ENCODE measurements at regions not wholly inside any gene's neighbourhood (a gene's known extent, or its start where the extent isn't known, plus 50 kb on each side); places are given as distances from the start of the nearest gene placed in this dataset.
"Not testable (repeated sequence)": the region's sequence is repeated elsewhere in the genome, so short reads cannot be mapped to it uniquely, and the experiment has no call there.

DNA sequence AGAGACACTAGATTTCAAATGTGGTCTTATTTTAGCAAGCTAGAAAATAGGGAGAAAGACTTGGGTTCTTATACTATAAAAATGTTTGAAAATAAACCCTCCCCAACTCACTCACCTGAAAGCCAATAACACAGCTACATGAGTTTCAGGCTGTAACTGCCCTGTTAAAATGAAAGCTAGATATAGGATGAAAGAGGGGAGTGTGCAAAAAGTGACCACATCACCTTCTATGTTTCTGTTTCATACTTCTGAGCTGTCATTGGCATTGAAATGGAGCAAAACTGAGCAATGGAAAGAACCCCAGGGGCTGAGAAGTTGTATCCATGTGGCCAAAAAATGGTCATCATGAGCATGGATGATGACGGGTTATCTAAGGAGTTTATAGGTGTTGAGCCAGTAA is 148.1 kb upstream of the TENT5A start:
- DNase-seq: no peak

DNA sequence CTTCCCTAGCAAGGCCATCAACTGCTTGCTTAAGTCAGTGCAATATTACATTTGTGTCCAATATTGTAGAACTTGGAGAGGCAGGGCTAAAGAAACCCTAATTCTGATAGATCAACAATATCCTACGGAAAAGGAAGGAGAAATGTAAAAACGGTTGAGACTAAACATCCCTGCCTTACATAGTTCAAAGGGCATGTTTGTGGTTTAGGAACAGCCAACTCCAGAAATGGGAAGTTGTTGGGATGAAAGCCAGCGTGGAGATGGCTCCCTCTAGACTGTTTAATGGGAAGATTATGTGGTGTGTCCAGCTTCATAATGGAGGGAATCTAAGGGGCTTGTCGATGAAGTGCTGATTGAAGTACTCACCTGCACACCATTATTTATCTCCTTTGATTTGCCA is 145.3 kb upstream of the TENT5A start:
- DNase-seq: no peak

DNA sequence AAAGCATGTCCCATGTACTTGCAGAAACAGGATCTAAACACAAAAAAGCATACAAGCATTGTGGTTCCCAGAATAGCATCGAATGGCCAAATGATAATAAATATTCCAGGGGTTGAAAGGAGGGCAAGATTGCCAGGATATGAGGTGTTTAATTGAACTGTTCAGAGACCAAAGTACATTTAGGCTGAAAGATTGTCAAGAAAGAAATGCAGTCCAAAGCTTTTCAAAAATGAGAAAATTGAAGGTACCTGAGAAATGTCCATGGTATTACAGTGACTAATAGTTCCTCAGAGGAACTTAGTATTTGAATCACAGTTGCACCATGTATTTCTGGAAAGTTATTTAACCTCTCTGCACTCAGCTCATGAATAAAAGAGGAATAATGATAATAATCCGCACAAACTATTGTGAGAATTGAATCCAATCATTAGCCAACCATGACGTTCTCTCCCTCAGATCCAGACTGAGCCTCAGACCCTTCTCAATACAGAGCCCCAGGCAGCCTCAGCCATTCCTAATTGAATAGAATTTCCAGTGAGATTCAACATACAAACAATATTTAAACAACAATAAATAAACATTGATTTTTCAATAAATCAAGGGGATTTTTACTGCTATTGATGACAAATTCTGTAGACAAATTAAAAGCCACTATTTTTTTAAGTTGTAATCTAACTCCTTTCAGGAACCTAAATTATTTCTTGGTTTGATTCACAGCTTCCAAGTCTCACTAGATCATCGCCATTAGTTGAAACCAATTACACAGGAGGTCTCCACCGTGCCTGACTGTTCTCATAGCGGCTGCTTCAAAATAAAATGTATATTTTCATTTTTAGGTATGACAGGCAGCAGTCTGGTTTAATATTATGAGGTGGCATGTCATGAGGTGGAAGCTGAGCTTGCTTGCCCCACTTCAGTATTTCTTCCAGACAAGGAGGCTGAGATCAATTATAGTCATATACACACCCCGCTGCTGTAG is 144.3 kb upstream of the TENT5A start:
- no peak for DNase-seq

DNA sequence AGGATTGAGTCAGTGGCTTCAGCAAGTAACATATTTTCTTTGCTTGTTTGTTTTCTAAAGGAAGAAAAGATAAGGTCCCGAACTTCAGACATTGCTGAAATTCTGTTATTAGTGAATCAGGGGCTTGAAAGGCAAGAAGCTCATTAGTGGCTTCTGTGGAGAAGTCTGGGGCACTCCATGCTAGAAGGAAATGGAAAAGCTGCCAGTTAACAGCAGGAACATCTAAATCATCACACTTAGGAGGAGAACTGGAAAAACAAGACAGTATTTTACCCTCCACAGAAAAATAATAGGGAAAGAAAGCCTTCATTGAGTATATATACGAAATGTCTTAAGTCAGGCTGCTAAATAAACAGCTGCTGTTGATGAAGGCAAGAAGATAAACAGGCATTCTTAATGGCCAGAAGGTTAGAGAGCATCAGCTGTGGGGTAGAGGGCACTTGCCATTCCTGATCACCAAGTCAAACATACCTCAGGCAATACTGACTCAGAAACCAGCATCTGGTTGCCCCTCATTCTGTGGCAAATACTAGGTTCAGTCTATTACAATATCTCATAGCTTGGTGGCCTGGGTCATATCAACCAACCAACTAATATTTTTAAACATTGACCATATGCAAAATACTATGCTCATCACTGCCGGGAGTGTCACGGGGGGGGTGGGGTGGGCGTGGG is 143.2 kb upstream of the TENT5A start:
- DNase-seq: no peak

DNA sequence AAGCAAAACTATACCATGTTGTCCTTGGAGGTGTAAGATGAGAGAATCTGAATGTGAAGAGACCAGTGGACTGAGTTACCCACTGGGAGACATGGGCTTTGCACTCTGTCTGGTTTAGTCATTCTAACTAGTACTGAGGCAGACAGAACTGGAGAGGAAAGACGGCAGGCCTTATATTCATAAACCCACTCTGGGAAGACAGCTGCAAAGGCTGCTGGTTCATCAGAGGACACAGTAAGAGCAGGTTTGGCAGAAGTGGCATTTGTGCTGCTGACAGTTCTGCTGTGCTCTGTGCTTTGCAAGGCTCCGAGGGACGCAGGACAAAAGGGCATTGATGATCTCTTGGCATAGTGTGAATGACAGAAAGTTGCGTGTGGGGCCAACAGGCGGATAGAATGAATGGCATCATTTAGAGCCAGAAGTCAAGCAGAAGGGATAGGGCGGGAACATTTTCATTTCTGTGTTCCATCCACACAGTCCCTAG is 142.3 kb upstream of the TENT5A start:
- no peak for DNase-seq

DNA sequence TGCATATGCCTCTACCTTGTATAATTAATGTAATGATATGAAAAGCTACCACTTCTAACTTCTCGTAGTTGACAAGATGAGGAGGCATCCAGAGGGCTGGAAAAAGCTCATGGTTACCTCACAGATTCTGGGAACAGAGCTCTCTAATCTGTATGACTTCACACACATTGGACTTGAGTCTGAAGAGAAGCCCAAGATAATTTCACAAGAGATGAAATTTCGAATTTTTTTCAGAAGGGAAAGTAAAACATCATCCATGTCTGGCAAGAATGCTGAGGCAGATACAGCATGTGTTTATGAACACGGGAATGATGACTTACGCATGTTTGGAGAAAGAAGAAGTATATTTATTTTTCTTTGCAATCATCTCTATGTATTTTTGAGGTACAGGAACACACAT is 141.8 kb upstream of the TENT5A start:
- DNase-seq: no peak

DNA sequence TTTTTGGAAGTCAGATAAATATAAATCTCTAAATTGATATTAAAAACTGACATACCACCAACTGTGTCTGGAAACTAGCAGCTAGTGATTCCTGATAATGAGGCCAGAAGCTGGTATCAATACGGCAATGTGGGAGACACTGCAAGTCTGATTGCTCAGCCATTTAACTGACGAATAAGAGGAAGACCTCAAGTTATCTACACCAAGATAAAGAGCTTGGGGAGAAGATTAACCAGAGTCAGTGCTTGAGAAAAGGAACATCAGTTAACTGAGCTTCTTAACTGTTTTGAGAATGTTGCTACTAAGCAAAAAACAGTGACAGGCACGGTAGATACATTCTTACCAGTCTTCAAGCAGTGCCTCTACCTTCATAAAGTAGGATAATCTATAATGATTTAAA is 140.4 kb upstream of the TENT5A start:
- no peak for DNase-seq

DNA sequence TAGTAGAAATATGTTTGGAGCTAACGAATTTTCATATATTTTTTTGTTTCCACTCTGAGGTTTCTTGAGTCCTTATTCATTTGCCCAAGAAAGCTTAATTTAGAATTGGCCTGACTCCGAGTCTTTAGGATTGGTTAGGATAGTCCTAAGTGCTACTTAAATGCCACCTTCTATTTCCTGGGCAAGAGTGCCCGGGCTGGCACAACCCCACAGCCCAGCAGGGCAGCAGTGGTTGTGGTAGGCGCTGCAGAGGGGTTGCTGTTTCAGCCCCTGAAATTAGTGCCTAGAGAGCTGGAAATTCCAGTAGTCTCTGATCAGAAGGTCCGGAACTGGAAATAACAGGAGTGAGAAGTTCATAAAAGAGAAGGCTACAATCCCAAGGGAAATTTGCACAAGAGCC is 139.4 kb upstream of the TENT5A start:
- DNase-seq: no peak

DNA sequence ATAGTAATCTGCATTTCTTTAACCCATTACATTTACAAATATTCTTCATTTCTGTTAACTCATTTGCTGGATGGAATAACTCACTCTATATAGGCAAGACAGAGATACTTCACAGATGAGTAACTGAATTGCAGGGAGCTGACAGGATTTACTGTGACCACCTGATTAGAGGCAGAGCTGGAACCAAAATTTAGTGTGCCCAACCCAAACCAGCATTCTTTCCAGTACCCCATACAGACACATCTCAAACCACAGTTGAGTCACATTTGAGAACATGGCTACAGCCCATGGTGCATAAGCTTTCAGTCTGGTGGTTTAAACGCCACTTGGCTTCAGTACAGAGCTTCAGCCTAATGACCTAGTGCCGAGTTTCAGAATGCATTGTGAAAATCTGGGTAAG is 138.4 kb upstream of the TENT5A start:
- DNase-seq: no peak

DNA sequence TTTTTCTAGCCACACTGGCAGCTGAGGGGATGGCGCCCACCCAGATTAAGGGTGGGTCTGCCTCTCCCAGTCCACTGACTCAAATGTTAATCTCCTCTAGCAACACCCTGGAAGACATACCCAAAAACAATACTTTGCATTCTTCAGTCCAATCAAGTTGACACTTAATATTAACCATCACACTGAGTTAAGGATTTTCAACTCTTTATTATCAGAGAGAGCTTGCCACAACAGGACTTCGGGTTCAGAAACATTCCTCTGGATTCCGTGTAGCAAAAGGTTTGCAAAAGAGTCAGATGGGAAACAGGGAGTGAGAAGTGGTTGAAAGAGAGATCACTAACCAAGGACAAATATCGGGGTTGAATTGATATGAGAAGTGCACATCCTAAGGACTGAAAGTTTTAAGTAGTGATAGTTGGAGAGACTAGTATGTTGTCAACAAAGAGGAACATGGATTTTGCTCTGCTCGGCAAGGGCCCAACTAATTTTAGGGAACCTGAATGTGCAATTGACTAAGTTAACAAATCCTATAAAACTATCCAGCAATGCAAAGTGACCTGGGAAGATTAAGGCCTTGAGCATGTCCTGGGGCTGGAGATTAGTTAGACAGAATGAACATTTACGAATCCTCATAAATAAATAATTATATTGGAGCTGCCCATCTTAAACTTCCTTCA is 137.0 kb upstream of the TENT5A start:
- DNase-seq: no peak

DNA sequence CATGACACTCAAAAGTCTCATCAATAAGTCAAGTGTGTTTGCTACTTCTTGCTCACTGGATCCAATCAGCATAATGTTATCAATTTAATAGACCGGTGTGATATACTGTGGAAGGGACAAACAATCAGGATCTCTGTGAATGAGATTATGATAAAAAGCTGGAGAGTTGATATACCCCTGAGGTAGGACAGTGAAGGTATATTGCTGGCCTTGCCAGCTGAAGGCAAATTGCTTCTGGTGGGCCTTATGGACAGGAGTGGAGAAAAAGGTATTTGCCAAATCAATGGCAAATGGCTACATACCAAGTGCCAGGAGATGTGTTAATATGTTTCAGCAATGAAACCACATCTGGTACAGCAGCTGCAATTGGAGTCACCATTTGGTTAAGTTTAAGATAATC is 134.4 kb upstream of the TENT5A start:
- DNase-seq: not testable (repeated sequence)

DNA sequence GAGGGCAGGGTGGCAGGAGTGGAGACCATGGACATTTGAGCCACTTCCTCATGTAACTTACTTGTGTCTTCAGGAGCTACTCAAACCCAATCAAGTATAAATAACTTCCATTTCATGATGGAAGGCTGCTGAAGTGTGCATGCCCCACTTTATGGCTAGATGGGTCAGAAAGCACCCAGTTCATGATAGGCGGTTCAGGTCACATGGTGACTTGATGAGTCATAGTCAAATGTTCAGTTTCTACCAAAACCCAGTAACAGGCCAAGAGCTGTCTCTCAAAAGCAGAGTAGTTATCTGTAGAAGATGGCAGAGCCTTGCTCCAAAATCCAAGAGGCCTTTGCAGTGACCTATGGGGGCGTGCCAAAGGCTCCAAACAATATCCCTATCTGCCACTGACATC is 133.7 kb upstream of the TENT5A start:
- no peak for DNase-seq

DNA sequence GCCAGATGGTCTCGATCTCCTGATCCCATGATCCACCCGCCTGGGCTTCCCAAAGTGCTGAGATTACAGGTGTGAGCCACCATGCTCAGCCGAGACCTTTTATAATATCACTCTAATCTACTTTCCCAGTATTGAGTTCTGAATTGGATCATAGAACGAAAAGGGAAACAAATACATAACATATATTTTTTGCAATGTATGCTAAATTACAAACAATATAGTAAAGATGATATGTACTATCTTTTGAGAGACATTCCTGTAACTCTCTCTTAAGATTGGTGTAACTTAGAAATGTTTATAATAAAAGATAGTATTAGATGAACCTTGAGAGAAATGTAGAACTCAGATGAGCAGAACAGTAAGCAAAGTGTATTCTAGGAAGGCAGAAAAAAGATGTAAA is 129.2 kb upstream of the TENT5A start:
- no peak for DNase-seq

DNA sequence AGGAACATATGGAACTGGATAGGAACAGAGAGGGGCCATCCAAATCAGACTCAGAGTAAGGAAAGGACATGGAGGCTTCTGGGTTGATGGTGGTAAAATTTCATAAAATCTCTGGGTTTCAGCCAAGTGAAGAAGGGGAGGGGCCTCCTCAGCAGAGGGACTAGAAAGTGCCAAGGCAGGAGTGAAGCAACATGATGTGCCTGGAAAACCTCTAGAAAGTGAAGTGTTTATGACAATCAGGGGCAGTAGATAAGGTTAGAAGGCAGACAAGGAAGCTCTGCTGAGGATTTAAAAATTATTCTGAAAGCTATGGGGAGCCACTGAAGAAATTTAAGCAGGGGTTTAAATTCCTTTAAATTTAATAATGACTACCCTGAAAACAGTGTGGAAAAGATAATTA is 126.0 kb upstream of the TENT5A start:
- DNase-seq: no peak

DNA sequence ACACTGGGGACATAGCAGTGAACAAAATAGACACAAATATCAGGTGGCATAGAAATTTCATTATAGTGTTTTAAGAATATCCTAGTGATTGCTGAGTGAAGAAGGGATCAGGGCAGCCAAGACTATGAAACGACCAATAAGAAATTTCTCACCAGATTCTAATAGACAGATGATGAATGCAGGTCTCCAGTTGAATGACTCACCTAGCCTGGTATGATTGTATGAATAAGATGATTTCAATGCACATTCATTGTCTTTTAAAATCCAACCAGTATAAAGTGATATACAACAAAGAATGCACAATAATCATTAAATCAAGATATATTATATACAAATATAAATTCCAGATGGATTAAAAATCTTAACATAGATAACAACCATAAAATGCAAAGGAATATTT is 124.5 kb upstream of the TENT5A start:
- DNase-seq: no peak

DNA sequence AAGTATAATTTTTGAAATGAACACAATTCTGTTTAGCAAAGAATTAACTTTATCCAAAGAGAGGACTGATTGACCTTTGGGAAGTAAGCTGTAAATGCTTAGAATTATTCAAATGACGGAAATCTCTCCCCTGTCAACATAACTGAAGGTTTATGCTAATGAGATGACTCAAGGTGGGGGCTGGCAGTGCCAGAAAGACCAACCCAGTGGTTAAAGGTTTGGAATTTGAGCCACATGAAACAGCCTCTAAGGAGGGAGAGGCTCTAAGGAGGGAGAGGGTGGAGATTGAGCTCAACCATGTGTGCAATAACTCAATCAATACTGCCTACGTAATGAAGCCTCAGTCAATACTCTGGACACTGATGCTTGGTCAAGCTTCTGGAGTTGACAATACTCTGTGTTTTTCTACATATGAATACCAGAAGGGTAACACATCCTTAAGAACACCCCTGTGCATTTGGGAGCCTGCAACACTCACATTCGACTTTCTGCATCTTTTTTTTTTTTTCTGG is 123.4 kb upstream of the TENT5A start:
- DNase-seq: no peak

DNA sequence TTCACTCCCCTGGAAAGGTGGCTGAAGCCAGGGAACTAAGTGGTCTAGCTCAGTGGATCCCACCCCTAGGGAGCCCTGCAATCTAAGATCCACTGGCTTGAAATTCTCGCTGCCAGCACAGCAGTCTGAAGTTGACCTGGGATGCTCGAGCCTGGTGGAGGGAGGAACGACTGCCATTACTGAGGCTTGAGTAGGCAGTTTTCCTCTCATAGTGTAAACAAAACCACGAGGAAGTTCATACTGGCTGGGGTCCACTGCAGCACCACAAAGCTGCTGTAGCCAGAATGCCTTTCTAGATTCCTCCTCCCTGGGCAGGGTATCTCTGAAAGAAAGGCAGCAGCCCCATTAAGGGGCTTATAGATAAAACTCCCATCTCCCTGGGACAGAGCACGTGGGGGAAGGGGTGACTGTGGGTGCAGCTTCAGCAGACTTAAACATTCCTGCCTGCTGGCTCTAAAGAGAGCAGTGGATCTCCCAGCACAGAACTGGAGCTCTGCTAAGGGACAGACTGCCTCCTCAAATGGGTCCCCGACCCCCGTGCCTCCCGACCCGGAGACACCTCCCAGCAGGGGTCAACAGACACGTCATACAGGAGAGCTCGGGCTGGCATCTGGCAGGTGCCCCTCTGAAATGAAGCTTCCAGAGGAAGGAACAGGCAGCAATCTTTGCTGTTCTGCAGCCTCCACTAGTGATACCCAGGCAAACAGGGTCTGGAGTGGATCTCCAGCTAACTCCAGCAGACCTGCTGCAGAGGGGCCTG is 117.4 kb upstream of the TENT5A start:
- not testable (repeated sequence) for DNase-seq

DNA sequence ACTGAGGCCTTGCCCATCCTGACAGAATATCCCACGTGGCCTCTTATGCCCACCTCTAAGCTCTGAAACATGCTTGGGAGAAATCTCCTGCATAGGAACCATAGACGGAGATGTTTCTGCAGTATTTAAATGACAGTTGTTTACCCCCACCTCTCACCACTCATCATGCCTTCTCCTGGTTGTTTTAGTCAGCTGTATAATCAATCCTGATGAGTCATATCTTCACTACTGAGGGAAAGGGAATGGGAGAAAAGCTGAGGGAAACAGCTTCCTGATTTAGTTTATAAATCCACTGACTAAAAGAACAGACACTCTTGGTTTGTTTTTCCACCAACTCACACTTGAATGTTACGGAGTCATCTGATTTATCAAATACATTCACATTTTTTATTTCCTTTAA is 113.2 kb upstream of the TENT5A start:
- no peak for DNase-seq

DNA sequence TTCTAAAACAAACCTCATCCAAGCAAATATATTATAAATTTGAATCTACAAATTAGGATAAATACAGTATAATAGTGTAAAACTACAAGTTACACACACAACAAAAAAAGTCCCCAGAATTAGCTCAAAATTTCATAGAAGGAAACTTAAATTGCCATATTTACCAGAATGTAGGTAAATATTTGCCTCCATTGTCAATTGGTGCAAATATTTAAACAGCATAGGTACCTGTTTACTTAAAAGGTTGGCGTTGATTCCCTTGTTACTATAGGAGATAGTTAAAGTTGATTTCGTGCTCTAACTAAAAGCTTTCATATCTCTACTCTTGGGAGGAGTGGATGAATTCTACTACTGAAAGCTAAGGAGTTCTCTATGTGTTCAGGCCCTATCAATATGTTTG is 111.6 kb upstream of the TENT5A start:
- no peak for DNase-seq

DNA sequence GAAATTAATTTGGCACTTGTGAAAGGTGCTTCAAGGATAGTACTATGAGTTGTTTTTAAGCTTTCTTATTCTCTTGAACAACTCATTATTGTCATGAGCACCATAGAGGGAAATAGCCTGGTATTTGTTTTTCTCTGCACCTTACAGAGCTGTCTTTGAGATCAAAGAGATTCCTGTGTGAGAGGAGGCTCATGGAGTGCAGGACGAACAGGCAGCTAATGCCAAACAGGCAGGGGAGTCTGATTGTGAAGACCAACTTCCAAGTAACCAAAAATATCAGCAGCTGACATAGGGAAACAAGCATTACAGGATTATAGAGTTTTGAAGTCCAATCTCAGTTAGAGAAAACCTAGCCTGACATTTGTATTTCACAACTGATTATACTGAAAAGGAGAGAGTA is 110.6 kb upstream of the TENT5A start:
- DNase-seq: no peak

DNA sequence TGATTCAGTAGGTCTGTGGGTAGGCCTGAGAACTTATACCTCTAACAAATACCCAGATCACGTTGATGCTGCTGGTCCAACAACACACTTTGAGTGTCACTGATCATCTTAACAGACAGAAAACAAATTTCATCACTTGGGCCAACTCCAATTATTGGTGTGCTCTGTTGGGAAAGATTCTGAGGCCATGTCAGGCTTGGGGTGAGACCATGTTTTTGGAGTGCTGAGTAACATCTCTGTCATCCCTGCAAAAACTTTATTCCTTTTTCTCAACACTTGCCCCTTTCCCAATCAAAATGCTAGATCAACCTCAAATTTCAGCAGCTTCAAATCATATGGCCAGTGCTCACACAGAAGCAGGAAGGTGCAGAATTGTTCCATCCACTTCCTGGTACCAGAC is 108.8 kb upstream of the TENT5A start:
- DNase-seq: no peak

DNA sequence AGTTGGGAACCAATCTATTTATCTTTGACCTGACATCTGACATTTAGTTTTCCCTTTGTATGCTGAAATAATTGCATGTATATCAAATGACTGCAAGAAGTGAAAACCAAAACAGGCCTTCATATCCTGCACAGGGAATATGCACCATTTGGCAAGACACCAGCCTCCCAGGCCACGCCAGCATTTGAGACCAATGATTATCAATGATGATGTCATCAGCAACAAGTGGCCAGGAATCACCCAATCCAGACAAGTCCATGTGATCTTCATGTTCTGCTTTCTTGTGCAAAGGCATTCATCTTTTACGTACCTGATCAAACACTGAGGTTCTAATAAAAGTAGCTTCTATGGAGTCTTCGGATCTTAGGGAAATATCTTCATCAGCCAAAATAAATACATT is 107.4 kb upstream of the TENT5A start:
- DNase-seq: no peak

DNA sequence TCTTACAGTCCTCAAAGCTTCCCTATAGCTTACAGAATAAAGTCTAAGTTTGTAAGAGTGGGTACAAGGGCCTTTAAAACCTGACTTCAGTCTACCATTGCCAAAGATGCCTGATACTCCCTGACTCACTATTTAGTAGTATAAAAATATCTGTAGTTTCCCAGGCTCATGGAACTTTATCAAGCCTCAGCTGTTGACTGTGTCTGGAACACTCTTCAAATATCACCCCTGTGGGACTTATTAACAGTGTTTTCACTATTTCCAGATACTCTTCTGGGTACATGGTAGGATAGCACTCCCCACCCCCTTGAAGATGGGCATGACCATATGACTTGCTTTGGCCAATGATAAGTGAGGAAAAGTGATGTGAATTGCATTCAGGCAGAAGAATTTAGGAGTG is 105.3 kb upstream of the TENT5A start:
- no peak for DNase-seq

All from NCI-H524 treated with DMSO at 0.1 percent for 48 hours (cell line).